Stomach (tissue), 4 donors: ENCODE measurements at regions not wholly inside any gene's neighbourhood (a gene's known extent, or its start where the extent isn't known, plus 50 kb on each side); places are given as distances from the start of the nearest gene placed in this dataset.

ENCODE experiments used
- CTCF ChIP-seq, 7 experiments: fragments of 450-650 bp in 4 of 7; fragments of 200-600 bp in 3 of 7; sonication (generic) in 3 of 7; IDR thresholded peaks; one replicate each; pipeline ENCODE4 v1.5.1; 2016 to 2019; ENCODE audit warnings: antibody characterized with exemption in 7 of 7, control low read depth in 2 of 7, mild to moderate bottlenecking in 1 of 7
- EP300 ChIP-seq: sonication (generic); formaldehyde crosslinking; IDR thresholded peaks from one replicate; pipeline ENCODE4 v1.6.1; 2017; ENCODE audit warnings: antibody characterized with exemption
- POLR2A ChIP-seq, 4 donors: fragments of 450-650 bp; IDR thresholded peaks; one replicate each; pipeline ENCODE4 v1.6.1; 2016; ENCODE audit warnings: antibody characterized with exemption in 4 of 4, control low read depth in 2 of 4, mild to moderate bottlenecking in 1 of 4, moderate library complexity in 1 of 4
- POLR2AphosphoS5 ChIP-seq, 3 donors: sonication (generic); formaldehyde crosslinking; IDR thresholded peaks; one replicate each; pipeline ENCODE4 v1.6.1; 2016; ENCODE audit warnings: antibody characterized with exemption in 3 of 3

DNA sequence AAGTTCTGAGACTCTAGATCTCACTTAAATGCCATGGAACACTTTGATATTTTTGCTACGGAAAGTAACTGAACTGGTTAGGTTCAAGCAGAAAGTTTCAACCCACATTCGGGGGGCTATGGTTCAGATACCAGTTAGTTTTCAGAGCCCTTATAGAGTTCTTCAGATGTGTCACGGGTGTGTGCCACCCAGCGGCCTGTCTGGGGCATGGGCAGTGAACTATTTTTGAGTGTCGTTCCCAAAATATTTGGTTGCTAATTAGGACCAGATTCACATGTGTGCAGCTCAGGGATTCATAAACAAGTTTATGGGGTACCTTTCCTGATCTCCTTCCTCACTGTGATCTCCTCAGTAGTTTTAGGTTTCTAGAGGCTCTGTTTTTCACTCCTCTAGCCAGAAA is 271.9 kb downstream of the C7orf25 start:
- TF ChIP-seq CTCF (IDR thresholded peaks at IDR 0.05) (no peak), POLR2AphosphoS5 (IDR thresholded peaks at IDR 0.05) (no peak), EP300 (no peak), POLR2A (IDR thresholded peaks at IDR 0.05) (no peak)
